ENCODE measurements at regions not wholly inside any gene's neighbourhood (a gene's known extent, or its start where the extent isn't known, plus 50 kb on each side); places are given as distances from the start of the nearest gene placed in this dataset.
"Not testable (repeated sequence)": the region's sequence is repeated elsewhere in the genome, so short reads cannot be mapped to it uniquely, and the experiment has no call there.

GRCh38 chr7:47066976-47067614, 514.8 kb downstream of the TNS3 start:
- H3K4me3 Mint-ChIP-seq (ENCODE audit: low read depth) = no peak overlapping the region
- no peaks in the 10 kb centered on the region for H3K9me3 Mint-ChIP-seq
- H3K36me3 Mint-ChIP-seq (ENCODE audit: low read depth) = no peaks in the 10 kb centered on the region
- H3K27ac Mint-ChIP-seq = no peak overlapping the region
- no peak for DNase-seq (ENCODE audit: low spot score)
- no peaks in the 10 kb centered on the region for H3K27me3 Mint-ChIP-seq (ENCODE audit: low read depth)
- no peaks in the 10 kb centered on the region for H3K4me1 Mint-ChIP-seq (ENCODE audit: low read depth)
- intact Hi-C loops (cut with micrococcal nuclease) = no loop called here

GRCh38 chr7:47056731-47057130, 525.2 kb downstream of the TNS3 start:
- no peak overlapping the region for H3K4me3 Mint-ChIP-seq (ENCODE audit: low read depth)
- peaks cover 7% of the 10 kb centered on the region for H3K9me3 Mint-ChIP-seq
- intact Hi-C loops (cut with micrococcal nuclease) = no loop called here
- H3K36me3 Mint-ChIP-seq (ENCODE audit: low read depth) = no peaks in the 10 kb centered on the region
- H3K27me3 Mint-ChIP-seq (ENCODE audit: low read depth) = peaks cover 3% of the 10 kb centered on the region
- H3K4me1 Mint-ChIP-seq (ENCODE audit: low read depth) = no peaks in the 10 kb centered on the region
- no peak overlapping the region for H3K27ac Mint-ChIP-seq
- DNase-seq (ENCODE audit: low spot score) = no peak

GRCh38 chr7:47052541-47053208, 529.2 kb downstream of the TNS3 start:
- intact Hi-C loops (cut with micrococcal nuclease); H3K9me3 Mint-ChIP-seq; H3K27me3 Mint-ChIP-seq (ENCODE audit: low read depth); H3K4me3 Mint-ChIP-seq (ENCODE audit: low read depth); DNase-seq (ENCODE audit: low spot score); H3K4me1 Mint-ChIP-seq (ENCODE audit: low read depth); H3K27ac Mint-ChIP-seq; H3K36me3 Mint-ChIP-seq (ENCODE audit: low read depth): not testable (repeated sequence)

- Mint-ChIP-seq H3K9me3 (peaks cover 7% of the 10 kb centered on the region), H3K4me1 (ENCODE audit: low read depth) (no peaks in the 10 kb centered on the region), H3K36me3 (ENCODE audit: low read depth) (no peaks in the 10 kb centered on the region), H3K27ac (no peak overlapping the region), H3K27me3 (ENCODE audit: low read depth) (peaks cover 3% of the 10 kb centered on the region), H3K4me3 (ENCODE audit: low read depth) (no peak overlapping the region)
- no peak for DNase-seq (ENCODE audit: low spot score)
- intact Hi-C loops (cut with micrococcal nuclease) = no loop called here
These were observed 532.6 kb downstream of the TNS3 start for GRCh38 chr7:47049234-47049774.

- intact Hi-C loops (cut with micrococcal nuclease) = no loop called here
- H3K27ac Mint-ChIP-seq = no peak overlapping the region
- no peak overlapping the region for H3K4me3 Mint-ChIP-seq (ENCODE audit: low read depth)
- H3K4me1 Mint-ChIP-seq (ENCODE audit: low read depth) = no peaks in the 10 kb centered on the region
- no peaks in the 10 kb centered on the region for H3K9me3 Mint-ChIP-seq
- no peak for DNase-seq (ENCODE audit: low spot score)
- no peaks in the 10 kb centered on the region for H3K27me3 Mint-ChIP-seq (ENCODE audit: low read depth)
- no peaks in the 10 kb centered on the region for H3K36me3 Mint-ChIP-seq (ENCODE audit: low read depth)
These were observed 534.5 kb downstream of the TNS3 start for GRCh38 chr7:47047384-47047783.

- Mint-ChIP-seq H3K4me3 (ENCODE audit: low read depth) (no peak overlapping the region), H3K36me3 (ENCODE audit: low read depth) (no peaks in the 10 kb centered on the region), H3K4me1 (ENCODE audit: low read depth) (no peaks in the 10 kb centered on the region), H3K9me3 (no peaks in the 10 kb centered on the region), H3K27ac (no peak overlapping the region), H3K27me3 (ENCODE audit: low read depth) (no peaks in the 10 kb centered on the region)
- DNase-seq (ENCODE audit: low spot score) = no peak
- intact Hi-C loops (cut with micrococcal nuclease) = no loop called here
These were observed 535.0 kb downstream of the TNS3 start for GRCh38 chr7:47046949-47047348.

- H3K4me3 Mint-ChIP-seq (ENCODE audit: low read depth) = no peak overlapping the region
- H3K27me3 Mint-ChIP-seq (ENCODE audit: low read depth) = no peaks in the 10 kb centered on the region
These were observed 536.5 kb downstream of the TNS3 start for GRCh38 chr7:47045207-47046051.

GRCh38 chr7:47044625-47045024, 537.3 kb downstream of the TNS3 start:
- intact Hi-C loops (cut with micrococcal nuclease) = no loop called here
- Mint-ChIP-seq H3K9me3 (no peaks in the 10 kb centered on the region), H3K36me3 (ENCODE audit: low read depth) (no peaks in the 10 kb centered on the region), H3K27me3 (ENCODE audit: low read depth) (no peaks in the 10 kb centered on the region), H3K4me3 (ENCODE audit: low read depth) (no peak overlapping the region), H3K4me1 (ENCODE audit: low read depth) (no peaks in the 10 kb centered on the region), H3K27ac (no peak overlapping the region)
- no peak for DNase-seq (ENCODE audit: low spot score)

More at GRCh38 chr7:47045207-47046051, 536.5 kb downstream of the TNS3 start:
- H3K4me1 Mint-ChIP-seq (ENCODE audit: low read depth) = no peaks in the 10 kb centered on the region
- H3K27ac Mint-ChIP-seq = no peak overlapping the region
- no peak for DNase-seq (ENCODE audit: low spot score)
- intact Hi-C loops (cut with micrococcal nuclease) = no loop called here
- no peaks in the 10 kb centered on the region for H3K36me3 Mint-ChIP-seq (ENCODE audit: low read depth)
- H3K9me3 Mint-ChIP-seq = no peaks in the 10 kb centered on the region

- no peak overlapping the region for H3K27ac Mint-ChIP-seq
- intact Hi-C loops (cut with micrococcal nuclease) = no loop called here
- no peak overlapping the region for H3K4me3 Mint-ChIP-seq (ENCODE audit: low read depth)
- H3K36me3 Mint-ChIP-seq (ENCODE audit: low read depth) = no peaks in the 10 kb centered on the region
- DNase-seq (ENCODE audit: low spot score) = no peak
- no peaks in the 10 kb centered on the region for H3K27me3 Mint-ChIP-seq (ENCODE audit: low read depth)
- H3K9me3 Mint-ChIP-seq = no peaks in the 10 kb centered on the region
- no peaks in the 10 kb centered on the region for H3K4me1 Mint-ChIP-seq (ENCODE audit: low read depth)
These were observed 538.6 kb downstream of the TNS3 start for GRCh38 chr7:47043304-47043703.

- no peaks in the 10 kb centered on the region for H3K27me3 Mint-ChIP-seq (ENCODE audit: low read depth)
- H3K27ac Mint-ChIP-seq = no peak overlapping the region
- no peak for DNase-seq (ENCODE audit: low spot score)
- H3K9me3 Mint-ChIP-seq = no peaks in the 10 kb centered on the region
- no peaks in the 10 kb centered on the region for H3K36me3 Mint-ChIP-seq (ENCODE audit: low read depth)
- H3K4me1 Mint-ChIP-seq (ENCODE audit: low read depth) = no peaks in the 10 kb centered on the region
- intact Hi-C loops (cut with micrococcal nuclease) = no loop called here
- H3K4me3 Mint-ChIP-seq (ENCODE audit: low read depth) = no peak overlapping the region
These were observed 539.2 kb downstream of the TNS3 start for GRCh38 chr7:47042669-47043068.

- intact Hi-C loops (cut with micrococcal nuclease) = no loop called here
- H3K9me3 Mint-ChIP-seq = no peaks in the 10 kb centered on the region
- no peaks in the 10 kb centered on the region for H3K27me3 Mint-ChIP-seq (ENCODE audit: low read depth)
- DNase-seq (ENCODE audit: low spot score) = no peak
- H3K27ac Mint-ChIP-seq = no peak overlapping the region
- no peaks in the 10 kb centered on the region for H3K36me3 Mint-ChIP-seq (ENCODE audit: low read depth)
- H3K4me3 Mint-ChIP-seq (ENCODE audit: low read depth) = no peak overlapping the region
- no peaks in the 10 kb centered on the region for H3K4me1 Mint-ChIP-seq (ENCODE audit: low read depth)
These were observed 541.0 kb downstream of the TNS3 start for GRCh38 chr7:47040795-47041347.

GRCh38 chr7:47039904-47040303, 542.0 kb downstream of the TNS3 start:
- no peaks in the 10 kb centered on the region for H3K36me3 Mint-ChIP-seq (ENCODE audit: low read depth)

More at GRCh38 chr7:47039904-47040303, 542.0 kb downstream of the TNS3 start:
- no peaks in the 10 kb centered on the region for H3K27me3 Mint-ChIP-seq (ENCODE audit: low read depth)
- no peaks in the 10 kb centered on the region for H3K9me3 Mint-ChIP-seq
- intact Hi-C loops (cut with micrococcal nuclease) = no loop called here
- H3K4me1 Mint-ChIP-seq (ENCODE audit: low read depth) = no peaks in the 10 kb centered on the region
- H3K27ac Mint-ChIP-seq = no peak overlapping the region
- no peak overlapping the region for H3K4me3 Mint-ChIP-seq (ENCODE audit: low read depth)
- no peak for DNase-seq (ENCODE audit: low spot score)
